Right hindlimb (tissue), 1 donor: ENCODE measurements at regions not wholly inside any gene's neighbourhood (a gene's known extent, or its start where the extent isn't known, plus 50 kb on each side); places are given as distances from the start of the nearest gene placed in this dataset.
"Not testable (repeated sequence)": the region's sequence is repeated elsewhere in the genome, so short reads cannot be mapped to it uniquely, and the experiment has no call there.

ENCODE experiments used
- DNase-seq: peaks from one replicate; pipeline ENCODE4 v3.0.0-alpha.2; 2018

GRCh38 chr2:48197618-48198017 is 116.9 kb upstream of the FOXN2 start:
- no peak for DNase-seq

- DNase-seq = no peak
Measured at GRCh38 chr2:48198371-48198770, 116.1 kb upstream of the FOXN2 start.

- no peak for DNase-seq
Measured at GRCh38 chr2:48199070-48199469, 115.4 kb upstream of the FOXN2 start.

GRCh38 chr2:48200620-48201293 is 113.7 kb upstream of the FOXN2 start:
- no peak for DNase-seq

GRCh38 chr2:48201435-48201834 is 113.0 kb upstream of the FOXN2 start:
- not testable (repeated sequence) for DNase-seq

GRCh38 chr2:48202863-48203642 is 111.4 kb upstream of the FOXN2 start:
- no peak for DNase-seq

- DNase-seq = no peak
Measured at GRCh38 chr2:48203668-48204067, 110.8 kb upstream of the FOXN2 start.

- DNase-seq = no peak
Measured at GRCh38 chr2:48204750-48205136, 109.7 kb upstream of the FOXN2 start.

- no peak for DNase-seq
Measured at GRCh38 chr2:48205137-48205798, 109.2 kb upstream of the FOXN2 start.

- not testable (repeated sequence) for DNase-seq
Measured at GRCh38 chr2:48206056-48206656, 108.3 kb upstream of the FOXN2 start.

GRCh38 chr2:48207201-48207641 is 107.3 kb upstream of the FOXN2 start:
- DNase-seq = no peak

GRCh38 chr2:48207851-48208250 is 106.6 kb upstream of the FOXN2 start:
- no peak for DNase-seq

GRCh38 chr2:48209214-48209885 is 105.1 kb upstream of the FOXN2 start:
- no peak for DNase-seq

- no peak for DNase-seq
Measured at GRCh38 chr2:48210189-48210588, 104.3 kb upstream of the FOXN2 start.

- no peak for DNase-seq
Measured at GRCh38 chr2:48213646-48214045, 100.8 kb upstream of the FOXN2 start.

- no peak for DNase-seq
Measured at GRCh38 chr2:48218169-48218568, 96.3 kb upstream of the FOXN2 start.

GRCh38 chr2:48219234-48219554 is 95.3 kb upstream of the FOXN2 start:
- no peak for DNase-seq

GRCh38 chr2:48219555-48220436 is 94.7 kb upstream of the FOXN2 start:
- DNase-seq = no peak

- no peak for DNase-seq
Measured at GRCh38 chr2:48220501-48220900, 94.0 kb upstream of the FOXN2 start.

GRCh38 chr2:48221846-48222516 is 92.5 kb upstream of the FOXN2 start:
- DNase-seq = no peak

GRCh38 chr2:48227617-48228344 is 86.7 kb upstream of the FOXN2 start:
- no peak for DNase-seq
